PC-3 (cell line): ENCODE measurements at regions not wholly inside any gene's neighbourhood (a gene's known extent, or its start where the extent isn't known, plus 50 kb on each side); places are given as distances from the start of the nearest gene placed in this dataset.

Experiments used
- ATAC-seq: fragments of 200-7000 bp; cut with Tn5 transposase; 2 replicates; pipeline ENCODE4 v1.9.1; 2020; ENCODE audit warnings: mild to moderate bottlenecking, moderate library complexity
- BruUV-seq: library from RNA; stranded (reverse); fragments of 400-500 nt; replicated peaks from 2 replicates; lab custom pipeline; 2021; lab: Mats Ljungman, UMichigan
- CTCF ChIA-PET: fragments of 300-600 bp; sonication (Branson Sonifier 250); formaldehyde crosslinking; loops from one replicate; lab custom pipeline; 2022; ENCODE audit warnings: antibody characterized with exemption; lab: Charles Lee
- POLR2A ChIA-PET: fragments of 300-600 bp; sonication (Branson Sonifier 250); formaldehyde crosslinking; loops from one replicate; lab custom pipeline; 2022; ENCODE audit warnings: antibody characterized with exemption; ENCODE audit not compliant: unreplicated experiment; lab: Charles Lee
- DNase-seq: peaks from one replicate; pipeline ENCODE4 v3.0.0-alpha.2; 2015
- H2AFZ ChIP-seq: fragments of 300-600 bp; sonication (generic); 2 replicates; pipeline ENCODE4 v1.6.0; 2016; ENCODE audit warnings: antibody characterized with exemption, low read length
- H3F3A ChIP-seq: fragments of 300-600 bp; sonication (generic); one replicate; pipeline ENCODE4 v1.6.0; 2017; ENCODE audit warnings: antibody characterized with exemption, low read length, control low read depth, mild to moderate bottlenecking; ENCODE audit not compliant: unreplicated experiment
- H3K27ac ChIP-seq: fragments of 300-600 bp; sonication (generic); 2 replicates; pipeline ENCODE4 v1.5.1; 2016; ENCODE audit warnings: mild to moderate bottlenecking, low read length
- H3K27me3 ChIP-seq: fragments of 300-600 bp; sonication (generic); 2 replicates; pipeline ENCODE4 v1.6.1; 2016; ENCODE audit warnings: low read length, mixed read lengths
- H3K36me3 ChIP-seq: fragments of 300-600 bp; sonication (generic); 2 replicates; pipeline ENCODE4 v1.6.1; 2016; ENCODE audit warnings: low read depth, mixed run types, low read length, mixed read lengths
- H3K4me1 ChIP-seq: fragments of 300-600 bp; sonication (generic); 2 replicates; pipeline ENCODE4 v1.5.1; 2016; ENCODE audit warnings: low read length; ENCODE audit not compliant: insufficient read depth
- H3K4me2 ChIP-seq: fragments of 300-600 bp; sonication (generic); 2 replicates; pipeline ENCODE4 v1.6.0; 2016; ENCODE audit warnings: low read length
- H3K4me3 ChIP-seq: fragments of 300-600 bp; sonication (generic); 2 replicates; pipeline ENCODE4 v1.5.1; 2016; ENCODE audit warnings: mild to moderate bottlenecking, low read length, mixed read lengths
- H3K79me2 ChIP-seq: fragments of 300-600 bp; sonication (generic); 2 replicates; pipeline ENCODE4 v1.6.1; 2017; ENCODE audit warnings: low read length, mixed read lengths
- H3K9ac ChIP-seq: fragments of 300-600 bp; sonication (generic); 2 replicates; pipeline ENCODE4 v1.6.0; 2016; ENCODE audit warnings: mild to moderate bottlenecking, low read length
- H3K9me2 ChIP-seq: fragments of 300-600 bp; sonication (generic); replicated peaks from 2 replicates; pipeline ENCODE4 v1.6.1; 2016; ENCODE audit warnings: mixed run types, low read length, mixed read lengths
- H3K9me3 ChIP-seq: fragments of 300-600 bp; sonication (generic); 2 replicates; pipeline ENCODE4 v1.6.1; 2016; ENCODE audit warnings: low read length, mixed read lengths
- H4K20me1 ChIP-seq: fragments of 300-600 bp; sonication (generic); 2 replicates; pipeline ENCODE4 v1.6.1; 2016; ENCODE audit warnings: low read length, mixed read lengths
- EZH2 ChIP-seq: fragments of 300-600 bp; sonication (generic); IDR thresholded peaks from one replicate; pipeline ENCODE4 v1.6.1; 2017; ENCODE audit warnings: antibody characterized with exemption, mild to moderate bottlenecking, low read length; ENCODE audit not compliant: unreplicated experiment
- EZH2phosphoT487 ChIP-seq: fragments of 300-600 bp; sonication (generic); IDR thresholded peaks from 2 replicates; pipeline ENCODE4 v1.6.1; 2018; ENCODE audit warnings: mild to moderate bottlenecking, antibody characterized with exemption, low read length, borderline replicate concordance
- intact Hi-C: fragments of 100-400 bp; cut with micrococcal nuclease; formaldehyde crosslinking; loops from 2 replicates; pipeline ENCODE4 v1.9.0; 2023
- TF ChIP-seq, protein P1 (sequence below): fragments of 300-600 bp; sonication (generic); conservative IDR thresholded peaks from 2 replicates; pipeline ENCODE4 v1.5.1; 2017; ENCODE audit warnings: antibody characterized with exemption, low read depth, mild to moderate bottlenecking, low read length

DNA sequence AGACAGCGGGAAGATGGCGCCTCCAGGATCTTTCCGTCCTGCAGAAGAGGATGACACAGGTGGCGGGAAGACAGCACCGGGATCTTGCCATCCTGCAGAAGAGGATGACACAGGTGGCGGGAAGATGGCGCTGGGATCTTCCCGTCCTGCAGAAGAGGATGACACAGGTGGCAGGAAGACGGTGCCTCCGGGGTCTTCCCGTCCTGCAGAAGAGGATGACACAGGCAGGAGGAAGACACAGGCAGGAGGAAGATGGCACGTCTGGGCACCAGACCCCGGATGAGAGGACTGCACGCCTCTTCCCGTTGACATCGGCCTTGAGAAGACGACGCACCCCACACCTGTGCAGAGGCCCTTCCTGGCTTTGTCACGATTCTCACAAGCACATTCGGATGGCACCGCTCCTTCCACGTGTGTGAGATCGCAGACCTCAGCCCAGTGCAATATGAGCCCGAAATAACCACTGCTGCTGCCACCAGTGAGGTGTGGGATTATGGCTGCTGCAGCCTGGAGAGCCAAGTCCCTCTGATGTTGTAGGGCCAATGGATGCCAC is 79.4 kb upstream of the SNTG2 start:
- no peak overlapping the region for H3K4me2 ChIP-seq

DNA sequence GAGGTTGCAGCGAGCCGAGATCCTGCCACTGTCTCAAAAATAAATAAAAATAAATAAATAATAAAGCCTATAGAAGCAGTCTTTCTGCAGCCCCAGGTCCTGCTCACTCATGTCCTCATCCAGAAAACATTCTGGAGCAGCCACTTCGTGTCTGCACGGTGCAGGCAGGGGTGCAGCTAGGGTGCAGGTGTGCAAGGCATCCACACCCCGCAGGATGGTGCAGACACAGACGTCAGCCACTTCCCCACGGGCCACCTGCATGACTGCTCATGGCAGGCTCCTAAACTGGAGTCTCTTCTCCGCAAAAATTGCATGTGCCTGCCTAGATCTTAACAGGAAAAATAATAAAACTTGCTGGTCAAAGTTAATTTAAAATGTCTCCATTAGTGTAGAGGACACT is 80.2 kb upstream of the SNTG2 start:
- ATAC-seq (no peak), DNase-seq (no peak)
- H3K9me2 ChIP-seq = no peaks in the 10 kb centered on the region
- H3K9me3 ChIP-seq = no peaks in the 10 kb centered on the region
- no TSS peak for BruUV-seq
- no peaks in the 10 kb centered on the region for H3K36me3 ChIP-seq
- ChIA-PET POLR2A (no interaction called here), CTCF (no interaction called here)
- H3K9ac ChIP-seq = no peak overlapping the region
- H3K27ac ChIP-seq = no peak overlapping the region
- no peaks in the 10 kb centered on the region for H3K79me2 ChIP-seq
- no peak overlapping the region for H3K4me2 ChIP-seq
- no peak overlapping the region for H3K4me3 ChIP-seq
- H2AFZ ChIP-seq = no peak overlapping the region
- H4K20me1 ChIP-seq = no peaks in the 10 kb centered on the region
- TF ChIP-seq EZH2phosphoT487 (no peak), EZH2 (no peak)
- TF ChIP-seq, protein P1, sequence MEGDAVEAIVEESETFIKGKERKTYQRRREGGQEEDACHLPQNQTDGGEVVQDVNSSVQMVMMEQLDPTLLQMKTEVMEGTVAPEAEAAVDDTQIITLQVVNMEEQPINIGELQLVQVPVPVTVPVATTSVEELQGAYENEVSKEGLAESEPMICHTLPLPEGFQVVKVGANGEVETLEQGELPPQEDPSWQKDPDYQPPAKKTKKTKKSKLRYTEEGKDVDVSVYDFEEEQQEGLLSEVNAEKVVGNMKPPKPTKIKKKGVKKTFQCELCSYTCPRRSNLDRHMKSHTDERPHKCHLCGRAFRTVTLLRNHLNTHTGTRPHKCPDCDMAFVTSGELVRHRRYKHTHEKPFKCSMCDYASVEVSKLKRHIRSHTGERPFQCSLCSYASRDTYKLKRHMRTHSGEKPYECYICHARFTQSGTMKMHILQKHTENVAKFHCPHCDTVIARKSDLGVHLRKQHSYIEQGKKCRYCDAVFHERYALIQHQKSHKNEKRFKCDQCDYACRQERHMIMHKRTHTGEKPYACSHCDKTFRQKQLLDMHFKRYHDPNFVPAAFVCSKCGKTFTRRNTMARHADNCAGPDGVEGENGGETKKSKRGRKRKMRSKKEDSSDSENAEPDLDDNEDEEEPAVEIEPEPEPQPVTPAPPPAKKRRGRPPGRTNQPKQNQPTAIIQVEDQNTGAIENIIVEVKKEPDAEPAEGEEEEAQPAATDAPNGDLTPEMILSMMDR = no peak
- peaks cover 82% of the 10 kb centered on the region for H3K27me3 ChIP-seq
- H3F3A ChIP-seq = no peaks in the 10 kb centered on the region
- H3K4me1 ChIP-seq = no peaks in the 10 kb centered on the region
- intact Hi-C loops = no loop called here

More for the DNA sequence above, 79.4 kb upstream of the SNTG2 start:
- DNase-seq (no peak), ATAC-seq (no peak)
- Histone ChIP-seq H3K4me3 (no peak overlapping the region), H3K79me2 (no peaks in the 10 kb centered on the region), H3K36me3 (no peaks in the 10 kb centered on the region), H3K27me3 (peaks cover 84% of the 10 kb centered on the region), H3K9ac (no peak overlapping the region), H2AFZ (no peak overlapping the region), H3K9me3 (no peaks in the 10 kb centered on the region), H3K27ac (no peak overlapping the region), H4K20me1 (no peaks in the 10 kb centered on the region), H3K4me1 (no peaks in the 10 kb centered on the region), H3K9me2 (no peaks in the 10 kb centered on the region), H3F3A (no peaks in the 10 kb centered on the region)
- ChIA-PET POLR2A (no interaction called here), CTCF (no interaction called here)
- intact Hi-C loops = no loop called here
- no TSS peak for BruUV-seq
- TF ChIP-seq EZH2 = no peak
- TF ChIP-seq EZH2phosphoT487 = no peak
- TF ChIP-seq, protein P1 = no peak

DNA sequence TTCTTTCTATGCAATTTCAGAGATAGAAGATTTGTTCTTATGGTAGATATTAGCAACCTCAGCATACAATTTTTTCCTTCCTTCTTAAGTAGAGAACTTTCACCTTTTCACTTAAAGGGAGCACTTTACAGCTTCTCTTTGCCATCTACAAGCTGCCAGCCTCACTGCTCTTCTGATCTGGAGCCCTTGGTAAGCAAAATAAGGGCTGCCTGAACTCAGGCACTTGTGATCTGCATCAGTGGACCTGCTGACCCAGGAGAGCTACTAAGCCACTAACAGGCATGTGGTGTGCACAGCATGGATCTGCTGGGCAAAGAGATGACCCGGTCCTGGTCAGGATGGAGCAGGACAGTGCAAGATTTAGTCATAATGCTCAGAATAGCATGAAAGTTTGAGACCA is 80.8 kb upstream of the SNTG2 start:
- Histone ChIP-seq H3K4me2 (no peak overlapping the region), H3K9ac (no peak overlapping the region), H3F3A (no peaks in the 10 kb centered on the region), H3K9me2 (no peaks in the 10 kb centered on the region), H2AFZ (no peak overlapping the region), H3K27ac (no peak overlapping the region), H3K36me3 (no peaks in the 10 kb centered on the region), H4K20me1 (no peaks in the 10 kb centered on the region), H3K27me3 (peaks cover 77% of the 10 kb centered on the region), H3K9me3 (no peaks in the 10 kb centered on the region), H3K4me3 (no peak overlapping the region), H3K4me1 (no peaks in the 10 kb centered on the region), H3K79me2 (no peaks in the 10 kb centered on the region)
- BruUV-seq = no TSS peak
- ATAC-seq (no peak), DNase-seq (no peak)
- TF ChIP-seq EZH2phosphoT487 (no peak), EZH2 (no peak)
- TF ChIP-seq, protein P1 = no peak
- ChIA-PET CTCF (no interaction called here), POLR2A (no interaction called here)
- intact Hi-C loops = no loop called here
